ENCODE measurements at regions not wholly inside any gene's neighbourhood (a gene's known extent, or its start where the extent isn't known, plus 50 kb on each side); places are given as distances from the start of the nearest gene placed in this dataset.

GRCh38 chr5:141800617-141801016 lies 77.6 kb downstream of the PCDH1 start:
- FAIRE-seq = no peak
- no peak for DNase-seq (ENCODE audit: insufficient read length, low spot score)

DNA sequence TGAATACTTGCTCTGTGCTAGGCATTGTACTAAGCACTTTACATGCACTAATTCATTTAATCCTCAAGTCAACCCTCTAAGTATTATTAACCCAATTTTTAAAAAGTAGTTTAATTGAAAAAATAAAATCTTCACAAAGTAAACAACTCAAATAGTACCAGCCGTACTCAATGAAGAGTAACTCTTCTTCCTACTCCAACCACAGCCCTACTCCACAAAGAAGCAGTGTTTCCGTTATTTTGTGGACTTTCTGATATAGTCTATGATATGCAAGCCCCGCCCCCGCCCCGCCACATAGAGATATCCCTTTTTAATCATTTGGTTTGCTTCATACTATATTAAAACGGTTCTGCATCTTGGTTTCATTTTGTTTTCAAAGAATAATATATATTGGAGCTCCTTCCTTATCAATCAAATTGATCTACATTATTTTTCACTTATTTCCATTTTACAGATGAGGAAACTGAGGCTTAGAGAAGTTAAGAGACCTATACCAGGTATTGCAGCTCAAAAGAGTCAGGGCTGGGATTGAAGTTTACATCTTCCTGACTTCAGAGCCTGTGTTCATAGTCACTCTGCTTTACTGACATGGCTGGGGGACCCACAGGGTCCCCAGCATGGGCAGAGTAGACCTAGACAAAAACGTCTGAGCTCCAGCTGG lies 78.6 kb downstream of the PCDH1 start:
- DNase-seq (ENCODE audit: insufficient read length, low spot score) (no peak), FAIRE-seq (no peak)

- FAIRE-seq (no peak), DNase-seq (ENCODE audit: insufficient read length, low spot score) (no peak)
Observed at GRCh38 chr5:141797425-141797824, 80.8 kb downstream of the PCDH1 start.

DNA sequence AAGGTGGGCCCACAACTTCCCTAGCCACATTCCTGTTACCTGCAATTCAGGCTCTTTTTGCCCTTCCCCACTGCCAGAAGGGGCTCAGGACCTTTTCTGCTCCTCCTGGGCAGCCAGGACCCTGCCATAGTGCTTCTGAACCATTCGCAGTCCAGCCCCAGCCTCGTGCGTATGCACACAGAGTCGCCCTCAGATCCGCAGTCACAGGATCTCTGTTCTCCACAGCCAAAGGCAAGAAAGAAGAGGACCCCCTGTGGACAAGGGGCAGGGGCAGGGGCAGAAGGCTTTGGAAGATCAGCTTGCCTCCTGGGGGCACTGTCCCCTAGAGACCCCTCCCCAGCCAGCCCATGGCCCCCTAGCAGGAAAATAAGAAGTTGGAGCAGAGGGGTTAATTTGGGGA lies 82.8 kb downstream of the PCDH1 start:
- DNase-seq (ENCODE audit: insufficient read length, low spot score) (no peak), FAIRE-seq (no peak)

DNA sequence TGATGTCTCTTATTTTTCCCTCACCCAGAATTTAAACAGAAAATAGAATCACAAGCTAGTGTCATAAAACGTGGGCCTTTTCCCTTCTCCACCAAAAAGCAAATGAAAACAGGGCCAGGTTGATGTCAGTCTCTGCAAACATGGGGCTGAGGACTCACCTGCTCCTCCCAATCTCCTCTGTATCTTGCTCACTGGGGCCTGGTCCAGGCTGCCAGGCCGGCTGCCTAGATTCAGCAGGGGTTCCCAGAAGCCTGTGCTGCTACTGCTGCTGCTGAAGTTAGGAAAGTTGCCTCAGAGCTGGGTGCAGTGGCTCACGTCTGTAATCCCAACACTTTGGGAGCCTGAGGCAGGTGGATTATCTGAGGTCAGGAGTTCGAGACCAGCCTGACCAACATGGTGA lies 84.3 kb downstream of the PCDH1 start:
- DNase-seq (ENCODE audit: insufficient read length, low spot score) = no peak
- no peak for FAIRE-seq

GRCh38 chr5:141793403-141793802 lies 84.8 kb downstream of the PCDH1 start:
- FAIRE-seq = no peak
- no peak for DNase-seq (ENCODE audit: insufficient read length, low spot score)

DNA sequence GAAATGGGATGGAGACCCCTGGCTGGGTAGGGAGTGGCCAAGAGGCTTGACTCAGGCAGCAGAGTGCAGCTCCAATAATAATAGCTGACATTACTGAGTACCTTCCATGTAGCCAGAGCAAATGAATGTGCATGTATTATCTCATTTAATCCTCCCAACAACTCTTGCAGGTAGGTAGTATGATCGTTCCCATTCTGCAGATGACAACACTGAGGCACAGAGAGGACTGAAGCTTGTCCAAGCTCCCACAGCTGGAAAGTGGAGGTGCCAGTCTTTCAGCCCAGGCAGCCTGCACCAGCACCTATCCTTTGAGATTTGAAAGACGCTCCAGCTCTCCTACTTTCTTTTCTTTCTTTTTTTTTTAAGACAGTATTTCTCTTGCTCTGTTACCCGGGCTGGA lies 87.6 kb downstream of the PCDH1 start:
- DNase-seq (ENCODE audit: insufficient read length, low spot score) (no peak), FAIRE-seq (no peak)

- DNase-seq (ENCODE audit: insufficient read length, low spot score) = no peak
- no peak for FAIRE-seq
Observed at GRCh38 chr5:141789330-141789729, 88.9 kb downstream of the PCDH1 start.

GRCh38 chr5:141788296-141788970 lies 89.8 kb downstream of the PCDH1 start:
- FAIRE-seq = no peak

GRCh38 chr5:141787376-141787775 lies 90.8 kb downstream of the PCDH1 start:
- DNase-seq (ENCODE audit: insufficient read length, low spot score) (no peak), FAIRE-seq (no peak)

More at GRCh38 chr5:141788296-141788970, 89.8 kb downstream of the PCDH1 start:
- no peak for DNase-seq (ENCODE audit: insufficient read length, low spot score)

DNA sequence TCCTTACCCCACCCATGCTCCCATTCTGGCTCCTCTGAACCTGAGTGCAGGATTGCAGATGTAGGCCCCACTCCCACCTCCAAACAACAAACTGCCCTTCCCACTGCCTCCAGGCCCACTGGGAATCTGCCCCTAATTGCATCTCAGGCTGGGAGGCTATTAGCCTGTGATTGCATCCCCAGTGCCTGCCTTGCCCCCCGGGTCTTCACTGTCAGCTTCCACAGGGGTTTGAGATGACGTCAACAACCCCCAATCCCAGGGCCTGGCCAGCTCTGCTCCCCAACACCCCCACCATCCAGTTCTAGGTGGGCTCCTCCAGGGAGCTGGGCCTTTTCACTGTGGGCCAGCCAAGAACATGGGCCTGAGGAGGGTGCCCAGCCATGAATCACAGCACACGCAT lies 91.5 kb downstream of the PCDH1 start:
- DNase-seq (ENCODE audit: insufficient read length, low spot score) (no peak), FAIRE-seq (no peak)

GRCh38 chr5:141785711-141786110 lies 92.5 kb downstream of the PCDH1 start:
- DNase-seq (ENCODE audit: insufficient read length, low spot score) (no peak), FAIRE-seq (no peak)

DNA sequence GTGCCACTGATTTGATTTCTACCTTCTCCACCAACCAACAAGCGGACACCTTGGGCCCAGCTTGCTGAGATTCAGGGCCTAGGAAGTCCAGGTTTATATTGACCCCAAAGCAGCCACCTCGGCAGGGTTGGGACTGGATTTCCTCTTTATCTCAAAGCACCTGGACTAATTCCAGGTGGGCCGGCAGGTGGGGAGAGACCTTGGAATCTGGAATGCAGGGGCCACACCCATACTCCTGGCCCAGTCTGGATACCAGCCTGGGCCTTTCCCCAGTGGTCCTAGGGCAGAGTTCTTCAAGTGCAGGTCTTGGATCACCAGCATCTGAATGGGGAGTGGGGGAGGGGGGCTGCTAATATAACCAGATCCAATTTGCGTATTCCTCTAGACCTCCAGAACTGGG lies 93.1 kb downstream of the PCDH1 start:
- DNase-seq (ENCODE audit: insufficient read length, low spot score) = no peak

DNA sequence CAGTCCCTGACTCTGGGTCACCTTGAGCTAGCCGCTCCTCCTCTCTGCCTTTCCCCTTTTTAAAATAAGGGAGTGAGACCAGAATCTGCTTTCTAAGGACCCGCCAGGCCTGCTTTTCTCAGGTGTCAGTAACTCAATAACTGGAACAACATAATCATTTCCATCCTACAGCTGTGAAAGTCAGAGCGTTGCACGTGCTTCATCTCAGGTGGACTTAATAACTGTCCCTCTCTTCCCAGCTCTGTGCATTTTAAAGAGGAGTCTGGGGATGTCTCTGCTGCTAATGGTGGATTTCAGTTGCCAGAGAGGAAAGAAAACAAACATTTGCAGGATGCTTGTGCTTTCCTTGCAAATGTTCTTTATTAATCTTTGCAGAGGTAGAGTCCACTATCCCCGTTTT lies 93.7 kb downstream of the PCDH1 start:
- FAIRE-seq (no peak), DNase-seq (ENCODE audit: insufficient read length, low spot score) (no peak)

More for the DNA sequence above, 93.1 kb downstream of the PCDH1 start:
- no peak for FAIRE-seq

DNA sequence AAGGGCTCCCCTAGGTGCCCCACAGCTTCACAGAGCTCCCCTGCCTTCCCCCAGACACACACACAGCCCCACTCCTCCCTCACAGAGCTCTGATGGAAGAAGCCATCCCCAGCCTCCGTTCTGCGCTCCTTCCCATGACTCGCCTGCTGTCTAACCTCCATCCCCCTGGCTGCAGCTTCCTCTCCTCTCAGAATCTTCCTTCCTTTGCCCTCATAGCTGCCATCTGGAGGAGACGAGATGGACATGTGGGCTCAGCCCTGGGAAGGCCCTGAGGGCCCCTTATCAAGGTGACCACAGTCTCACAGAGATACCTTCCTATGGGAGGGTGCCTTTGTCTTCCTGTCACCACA lies 94.3 kb downstream of the PCDH1 start:
- no peak for DNase-seq (ENCODE audit: insufficient read length, low spot score)
- FAIRE-seq = no peak

GRCh38 chr5:141783005-141783946 lies 94.9 kb downstream of the PCDH1 start:
- FAIRE-seq (no peak), DNase-seq (ENCODE audit: insufficient read length, low spot score) (no peak)

GRCh38 chr5:141781910-141782309 lies 96.3 kb downstream of the PCDH1 start:
- no peak for FAIRE-seq
- no peak for DNase-seq (ENCODE audit: insufficient read length, low spot score)

GRCh38 chr5:141780952-141781781 lies 97.0 kb downstream of the PCDH1 start:
- FAIRE-seq = no peak
- no peak for DNase-seq (ENCODE audit: insufficient read length, low spot score)

- no peak for FAIRE-seq
- no peak for DNase-seq (ENCODE audit: insufficient read length, low spot score)
Observed at GRCh38 chr5:141780240-141780951, 97.8 kb downstream of the PCDH1 start.

DNA sequence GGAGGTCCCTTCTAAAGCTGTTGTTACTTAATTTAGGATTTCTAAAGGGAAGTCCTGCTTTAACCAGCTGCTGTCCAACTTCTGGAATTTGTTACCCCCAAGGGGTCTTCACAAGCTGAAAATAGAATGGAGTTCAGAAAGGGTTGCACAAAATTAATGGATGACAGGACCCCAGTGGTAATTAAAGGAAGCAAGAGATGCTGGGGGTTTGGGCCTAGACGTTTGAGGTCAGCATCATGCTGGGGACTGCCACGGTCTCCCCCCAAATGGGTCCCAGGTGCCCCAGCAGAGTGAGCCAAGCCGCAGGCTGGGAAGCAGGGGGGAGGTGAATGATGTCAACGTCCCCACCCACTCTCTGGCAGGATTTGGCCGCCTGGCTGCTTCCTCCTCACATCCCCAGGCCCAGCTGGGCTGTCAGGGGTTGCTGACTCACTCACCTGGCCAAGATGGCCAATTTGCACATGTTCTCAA lies 97.5 kb upstream of the ARAP3 start:
- FAIRE-seq = no peak

More for the DNA sequence above, 97.5 kb upstream of the ARAP3 start:
- DNase-seq (ENCODE audit: insufficient read length, low spot score) = no peak
